Activated CD8-positive, alpha-beta memory T cell treated with anti-CD3 and anti-CD28 coated beads, Interleukin-2, amount 10 ng/mL, durations not matched to agents 7 days and 5 days (primary cell): ENCODE measurements at regions not wholly inside any gene's neighbourhood (a gene's known extent, or its start where the extent isn't known, plus 50 kb on each side); places are given as distances from the start of the nearest gene placed in this dataset.
A peak's percentile ranks its signal among the peaks of the same experiment; 100 is the strongest.

ENCODE experiments used
- ATAC-seq: fragments of 150-1000 bp; cut with Tn5 transposase; one replicate; pipeline ENCODE4 v1.10.0; 2021; ENCODE audit warnings: moderate library complexity
- CTCF ChIA-PET: fragments of 350-600 bp; sonication (Branson Sonifier 250); formaldehyde crosslinking; loops from one replicate; lab custom pipeline; 2021; ENCODE audit warnings: antibody characterized with exemption; lab: Charles Lee
- DNase-seq: peaks from one replicate; pipeline ENCODE4 v3.0.0-alpha.2; 2020
- H3K27ac Mint-ChIP-seq: one replicate; pipeline ENCODE4 v1.8.0; 2021; ENCODE audit warnings: mild to moderate bottlenecking, mixed read lengths
- H3K27me3 Mint-ChIP-seq: one replicate; pipeline ENCODE4 v1.8.0; 2021; ENCODE audit warnings: mixed read lengths
- H3K36me3 Mint-ChIP-seq: one replicate; pipeline ENCODE4 v1.8.0; 2021; ENCODE audit warnings: mild to moderate bottlenecking, mixed read lengths
- H3K4me1 Mint-ChIP-seq: one replicate; pipeline ENCODE4 v1.8.0; 2021; ENCODE audit warnings: mixed read lengths
- H3K4me3 Mint-ChIP-seq: one replicate; pipeline ENCODE4 v1.8.0; 2021; ENCODE audit warnings: mild to moderate bottlenecking, moderate library complexity, mixed read lengths
- H3K9me3 Mint-ChIP-seq: one replicate; pipeline ENCODE4 v1.8.0; 2022; ENCODE audit warnings: low read depth, mixed read lengths

DNA sequence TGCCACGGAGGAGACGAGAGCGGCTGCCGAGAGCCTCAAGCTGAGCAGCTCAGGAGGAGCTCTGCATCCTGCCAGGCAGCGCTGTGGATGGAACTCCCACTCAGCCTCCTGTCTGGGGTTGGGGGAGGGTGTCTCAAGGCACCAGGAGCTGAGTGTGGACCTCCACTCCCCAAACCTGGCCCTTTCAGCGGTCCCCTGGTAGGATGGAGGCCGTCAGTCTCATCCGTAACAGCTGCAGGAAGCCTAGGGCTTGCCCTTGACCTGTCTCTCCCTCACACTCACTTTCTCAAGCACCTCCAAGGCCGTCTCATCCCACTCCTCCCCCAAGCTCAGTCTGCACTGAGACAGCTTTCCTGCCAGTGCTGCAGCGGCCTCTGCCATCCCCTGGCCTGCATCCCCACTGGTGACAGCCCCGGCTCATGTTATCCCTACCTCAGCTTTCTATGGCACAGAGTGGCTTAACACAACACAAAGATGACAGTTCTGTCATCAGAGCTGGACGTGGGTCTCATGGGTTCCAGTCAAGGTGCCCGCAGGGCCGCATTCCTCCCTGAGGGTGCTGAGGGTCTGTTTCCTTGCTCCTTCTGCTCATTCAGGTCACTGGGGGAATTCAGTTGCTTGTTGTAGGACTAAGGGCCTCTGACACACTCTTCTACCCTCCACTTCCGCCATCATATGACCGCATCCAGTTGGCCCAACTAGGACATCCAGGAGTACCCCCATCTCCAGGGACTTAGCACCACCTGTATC, 341.9 kb upstream of the B3GAT1 start:
- Mint-ChIP-seq H3K27me3 (no peaks in the 10 kb centered on the region), H3K36me3 (no peaks in the 10 kb centered on the region), H3K9me3 (no peaks in the 10 kb centered on the region), H3K4me3 (no peak overlapping the region), H3K4me1 (no peaks in the 10 kb centered on the region), H3K27ac (no peak overlapping the region)
- no peak for DNase-seq
- ATAC-seq, result no peak
- CTCF ChIA-PET, result no interaction called here

DNA sequence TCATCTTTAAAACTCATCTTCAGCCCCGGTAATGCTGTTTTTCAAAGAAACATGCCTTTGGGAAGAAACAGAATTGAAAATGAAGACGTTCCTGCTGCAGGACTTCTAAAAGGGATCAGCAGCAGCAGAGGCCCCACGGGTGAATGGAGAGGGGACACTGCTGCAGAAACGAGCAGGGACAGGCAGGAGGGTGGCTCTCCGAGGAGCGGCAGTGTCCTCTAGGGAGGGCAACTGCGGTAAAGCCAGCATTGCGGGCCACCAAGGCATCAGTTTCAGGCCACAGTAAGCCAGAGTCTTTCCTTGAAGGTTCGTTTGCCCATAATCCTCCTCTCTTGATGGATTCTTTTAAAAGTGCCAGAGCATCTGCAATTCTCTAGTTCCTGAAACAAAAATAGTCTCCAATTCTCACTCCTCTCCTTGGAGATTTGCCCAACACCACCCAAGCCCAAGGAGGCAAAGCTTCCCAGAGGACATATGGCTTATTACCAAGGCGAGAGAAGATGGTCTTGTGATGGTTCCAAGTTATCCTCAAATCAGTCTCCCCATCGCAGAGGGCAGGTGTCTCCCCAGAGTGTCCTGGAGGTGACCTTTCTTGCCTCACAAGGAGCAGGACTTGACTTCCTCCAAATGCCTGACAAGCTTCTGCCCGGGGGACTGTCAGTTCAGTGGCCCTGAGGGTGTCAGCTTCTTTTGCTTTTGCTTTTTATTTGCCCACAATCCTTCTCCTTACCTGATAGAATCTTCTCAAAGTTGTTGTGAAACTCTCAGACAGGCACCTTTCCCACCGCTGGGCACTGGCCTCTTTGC, 341.1 kb upstream of the B3GAT1 start:
- ATAC-seq, result no peak
- H3K27ac Mint-ChIP-seq, result no peak overlapping the region

DNA sequence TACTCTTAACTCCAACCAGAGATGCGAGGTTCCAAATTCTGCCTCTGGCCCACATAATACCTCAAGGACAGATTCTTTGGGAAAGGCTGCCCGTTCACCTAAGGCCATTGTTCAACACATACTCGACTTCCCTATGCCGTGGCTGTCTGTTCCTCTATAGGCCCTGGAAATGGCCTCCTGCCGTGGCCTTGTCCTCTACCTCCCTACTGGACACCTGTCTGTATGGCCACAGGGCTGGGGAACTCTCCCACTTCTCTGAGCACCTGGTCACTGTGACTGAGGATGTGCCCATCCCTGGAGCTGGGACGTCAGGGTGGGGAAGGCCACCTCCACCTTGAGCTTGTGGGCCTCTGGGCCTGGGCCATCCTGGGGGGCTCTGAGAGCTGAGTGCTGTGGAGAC, 340.5 kb upstream of the B3GAT1 start:
- Mint-ChIP-seq H3K27me3 (no peaks in the 10 kb centered on the region), H3K27ac (no peak overlapping the region), H3K4me3 (no peak overlapping the region), H3K9me3 (no peaks in the 10 kb centered on the region), H3K4me1 (no peaks in the 10 kb centered on the region), H3K36me3 (no peaks in the 10 kb centered on the region)
- no peak for DNase-seq
- ATAC-seq, result no peak
- CTCF ChIA-PET, result no interaction called here

More for the DNA sequence above, 341.1 kb upstream of the B3GAT1 start:
- H3K36me3 Mint-ChIP-seq, result no peaks in the 10 kb centered on the region
- H3K4me1 Mint-ChIP-seq, result no peaks in the 10 kb centered on the region
- H3K9me3 Mint-ChIP-seq, result no peaks in the 10 kb centered on the region
- DNase-seq, result no peak
- H3K27me3 Mint-ChIP-seq, result no peaks in the 10 kb centered on the region
- no peak overlapping the region for H3K4me3 Mint-ChIP-seq
- CTCF ChIA-PET, result no interaction called here

DNA sequence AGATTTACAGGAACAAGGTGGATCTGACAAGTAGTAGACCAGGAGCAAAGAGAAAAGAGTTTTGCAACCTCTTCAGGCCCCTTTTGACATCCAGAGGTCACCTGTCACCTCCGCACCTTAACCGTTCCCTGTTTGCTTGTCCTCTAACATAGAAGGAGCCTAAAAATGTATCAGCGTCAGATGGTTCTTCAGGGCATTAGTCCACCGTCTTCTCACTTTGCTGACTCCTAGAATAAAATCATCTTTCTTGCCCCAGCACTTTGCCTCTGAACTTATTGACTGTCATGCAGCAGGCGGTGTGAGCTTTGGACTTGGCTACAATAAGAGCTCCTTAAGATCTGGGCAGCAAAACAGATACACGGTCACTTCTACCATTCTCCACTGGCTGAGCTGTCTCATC, 339.7 kb upstream of the B3GAT1 start:
- Mint-ChIP-seq H3K27me3 (peaks cover 3% of the 10 kb centered on the region), H3K36me3 (no peaks in the 10 kb centered on the region), H3K4me3 (no peak overlapping the region), H3K9me3 (no peaks in the 10 kb centered on the region), H3K4me1 (no peaks in the 10 kb centered on the region), H3K27ac (no peak overlapping the region)
- CTCF ChIA-PET, result no interaction called here
- ATAC-seq, result no peak
- no peak for DNase-seq

DNA sequence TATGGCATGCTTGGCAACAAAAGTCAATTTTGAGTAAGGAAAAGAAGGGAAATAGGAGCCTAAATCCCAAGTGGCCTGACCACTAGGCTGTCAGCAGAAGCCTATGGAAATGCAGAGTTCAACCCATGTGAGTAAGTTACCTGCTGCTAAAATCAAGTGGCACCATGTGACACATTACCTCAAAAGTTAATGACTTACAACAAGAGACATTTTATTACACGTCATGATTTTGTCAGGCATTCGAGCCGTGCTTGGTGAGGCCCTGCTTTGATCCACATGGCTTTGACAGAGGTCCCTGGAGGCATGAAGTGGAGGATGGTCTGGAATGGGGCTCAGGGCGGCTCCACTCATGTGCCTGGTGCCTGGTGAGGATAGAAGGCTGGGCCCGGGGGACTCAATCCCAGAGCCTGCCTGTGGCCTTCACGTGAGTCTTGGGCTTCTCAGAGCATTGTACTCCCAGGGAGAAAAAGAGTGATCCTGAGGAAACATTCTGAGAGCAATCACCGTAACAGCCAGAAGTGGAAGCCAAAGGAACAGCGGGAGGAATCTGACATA, 339.1 kb upstream of the B3GAT1 start:
- no peaks in the 10 kb centered on the region for H3K4me1 Mint-ChIP-seq
- H3K36me3 Mint-ChIP-seq, result no peaks in the 10 kb centered on the region
- no peak overlapping the region for H3K4me3 Mint-ChIP-seq
- CTCF ChIA-PET, result no interaction called here
- DNase-seq (no peak), ATAC-seq (no peak)
- peaks cover 3% of the 10 kb centered on the region for H3K27me3 Mint-ChIP-seq
- no peaks in the 10 kb centered on the region for H3K9me3 Mint-ChIP-seq
- no peak overlapping the region for H3K27ac Mint-ChIP-seq

DNA sequence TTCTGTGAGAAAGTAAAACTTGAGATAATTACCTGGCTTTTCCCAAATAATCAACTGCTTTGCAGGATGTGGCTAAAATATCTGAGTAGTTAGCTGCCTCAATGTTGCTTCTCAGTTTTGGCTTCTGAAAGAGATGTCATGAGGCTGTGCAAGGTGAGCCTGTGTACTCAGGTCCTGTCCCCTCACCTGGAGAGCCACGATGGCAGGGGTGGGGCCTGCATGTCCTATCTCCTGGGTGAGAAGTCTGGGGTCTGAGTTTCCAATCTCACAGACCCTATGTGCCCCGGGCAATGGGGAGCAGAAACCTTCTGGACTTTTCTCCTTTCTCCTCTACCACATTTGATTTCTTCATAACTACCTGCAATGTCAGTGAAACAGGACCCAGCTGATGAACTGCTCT, 338.6 kb upstream of the B3GAT1 start:
- ATAC-seq (no peak), DNase-seq (no peak)
- CTCF ChIA-PET, result no interaction called here
- Mint-ChIP-seq H3K36me3 (no peaks in the 10 kb centered on the region), H3K9me3 (no peaks in the 10 kb centered on the region), H3K4me3 (no peak overlapping the region), H3K4me1 (no peaks in the 10 kb centered on the region), H3K27ac (no peak overlapping the region), H3K27me3 (peaks cover 3% of the 10 kb centered on the region)

- H3K36me3 Mint-ChIP-seq, result no peaks in the 10 kb centered on the region
- H3K27ac Mint-ChIP-seq, result no peak overlapping the region
- H3K9me3 Mint-ChIP-seq, result no peaks in the 10 kb centered on the region
- CTCF ChIA-PET, result no interaction called here
- ATAC-seq (no peak), DNase-seq (no peak)
- no peaks in the 10 kb centered on the region for H3K4me1 Mint-ChIP-seq
- H3K27me3 Mint-ChIP-seq, result peaks cover 5% of the 10 kb centered on the region
- no peak overlapping the region for H3K4me3 Mint-ChIP-seq
These were observed 337.2 kb upstream of the B3GAT1 start for GRCh38 chr11:134749040-134749839.

DNA sequence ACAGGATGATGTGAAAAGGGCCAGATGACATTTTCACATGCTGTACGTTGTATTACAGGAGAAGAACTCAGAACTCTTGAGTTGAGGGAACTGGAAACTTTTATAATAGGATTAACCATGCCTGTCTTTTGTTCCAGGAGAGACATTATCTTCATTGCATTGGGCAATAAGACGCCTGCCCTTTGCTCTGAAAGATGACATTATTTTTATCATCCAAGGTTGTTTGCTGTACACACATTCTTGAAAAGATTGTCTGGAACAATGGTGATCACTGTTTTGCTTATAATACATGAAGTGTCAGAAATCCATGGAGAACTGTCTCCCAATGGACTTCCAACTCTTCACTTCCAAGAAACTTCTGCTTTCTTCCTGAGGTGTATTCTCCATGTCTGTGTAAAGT, 334.6 kb upstream of the B3GAT1 start:
- Mint-ChIP-seq H3K27ac (no peak overlapping the region), H3K9me3 (no peaks in the 10 kb centered on the region)

GRCh38 chr11:134745456-134745855, 333.4 kb upstream of the B3GAT1 start:
- CTCF ChIA-PET, result no interaction called here
- Mint-ChIP-seq H3K4me1 (peaks cover 11% of the 10 kb centered on the region), H3K27me3 (peaks cover 11% of the 10 kb centered on the region), H3K27ac (no peak overlapping the region), H3K36me3 (no peaks in the 10 kb centered on the region), H3K4me3 (no peak overlapping the region), H3K9me3 (no peaks in the 10 kb centered on the region)
- ATAC-seq (no peak), DNase-seq (peak; percentile 16)

More for the DNA sequence above, 334.6 kb upstream of the B3GAT1 start:
- no peak for DNase-seq
- H3K36me3 Mint-ChIP-seq, result no peaks in the 10 kb centered on the region
- H3K4me3 Mint-ChIP-seq, result no peak overlapping the region
- peaks cover 11% of the 10 kb centered on the region for H3K4me1 Mint-ChIP-seq
- CTCF ChIA-PET, result no interaction called here
- ATAC-seq, result no peak
- H3K27me3 Mint-ChIP-seq, result peaks cover 11% of the 10 kb centered on the region

DNA sequence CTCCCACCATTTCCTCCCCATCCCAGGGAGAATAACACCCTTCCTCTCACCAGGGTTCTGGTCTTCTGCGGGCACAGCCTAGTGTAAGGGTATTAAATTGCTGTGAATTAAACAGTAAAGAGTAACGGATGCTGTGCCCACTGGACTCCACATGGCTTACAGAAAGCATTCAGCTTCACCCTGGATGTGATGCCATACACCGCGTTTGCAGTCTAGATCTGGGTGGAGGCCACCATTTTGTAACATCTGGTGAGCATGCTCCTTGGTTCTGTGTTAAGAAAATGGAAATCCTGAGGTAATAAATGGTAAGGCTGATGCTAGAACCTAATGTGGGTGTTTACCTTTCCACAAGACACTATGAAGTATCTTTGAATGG, 331.8 kb upstream of the B3GAT1 start:
- no peak overlapping the region for H3K4me3 Mint-ChIP-seq
- CTCF ChIA-PET, result no interaction called here
- peak; percentile 15 for DNase-seq
- no peak for ATAC-seq
- peaks cover 11% of the 10 kb centered on the region for H3K27me3 Mint-ChIP-seq
- no peak overlapping the region for H3K27ac Mint-ChIP-seq
- H3K4me1 Mint-ChIP-seq, result peaks cover 11% of the 10 kb centered on the region
- H3K9me3 Mint-ChIP-seq, result no peaks in the 10 kb centered on the region
- H3K36me3 Mint-ChIP-seq, result no peaks in the 10 kb centered on the region

- DNase-seq (no peak), ATAC-seq (no peak)
- Mint-ChIP-seq H3K4me3 (no peak overlapping the region), H3K36me3 (no peaks in the 10 kb centered on the region), H3K9me3 (no peaks in the 10 kb centered on the region), H3K4me1 (peaks cover 11% of the 10 kb centered on the region), H3K27me3 (peaks cover 11% of the 10 kb centered on the region), H3K27ac (no peak overlapping the region)
- CTCF ChIA-PET, result no interaction called here
These were observed 331.1 kb upstream of the B3GAT1 start for GRCh38 chr11:134742956-134743819.

DNA sequence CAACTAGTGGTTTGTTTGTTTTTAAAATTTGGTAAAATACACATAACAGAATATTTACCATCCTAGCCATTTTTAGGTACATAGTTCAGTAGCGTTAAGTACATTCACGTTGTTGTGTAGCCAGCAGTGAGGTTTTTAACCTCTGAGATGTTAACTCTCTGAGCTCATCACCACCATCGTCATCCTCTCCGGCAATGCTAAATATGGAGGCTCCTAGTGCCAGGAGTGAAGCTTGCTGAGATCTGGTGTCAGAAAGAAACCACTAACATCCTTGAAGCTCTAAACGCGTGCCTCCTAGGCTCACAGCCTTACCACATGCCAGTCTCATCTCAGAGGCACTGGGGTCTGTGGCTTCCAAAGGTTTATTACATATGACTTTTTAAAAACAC, 330.2 kb upstream of the B3GAT1 start:
- H3K27ac Mint-ChIP-seq, result no peak overlapping the region
- no peaks in the 10 kb centered on the region for H3K9me3 Mint-ChIP-seq
- peaks cover 11% of the 10 kb centered on the region for H3K27me3 Mint-ChIP-seq
- peak; percentile 57 for DNase-seq
- H3K36me3 Mint-ChIP-seq, result no peaks in the 10 kb centered on the region
- peak; percentile 77 for ATAC-seq
- CTCF ChIA-PET, result interaction anchor here (1.0 kb wide), 2 partner anchors 13 to 127 kb away, joined by 3 read pairs; no protein-coding TSS in a partner anchor
- H3K4me1 Mint-ChIP-seq, result peaks cover 11% of the 10 kb centered on the region
- no peak overlapping the region for H3K4me3 Mint-ChIP-seq
